MM.1S (cell line): ENCODE measurements at regions not wholly inside any gene's neighbourhood (a gene's known extent, or its start where the extent isn't known, plus 50 kb on each side); places are given as distances from the start of the nearest gene placed in this dataset.

Experiments used
- DNase-seq: peaks from one replicate; pipeline ENCODE4 v3.0.0-alpha.2; 2015
- H2AFZ ChIP-seq: fragments of 300-600 bp; sonication (generic); 2 replicates; pipeline ENCODE4 v1.6.0; 2016; ENCODE audit warnings: antibody characterized with exemption, low read length
- H3F3A ChIP-seq: fragments of 300-600 bp; sonication (generic); 2 replicates; pipeline ENCODE4 v1.6.1; 2016; ENCODE audit warnings: mild to moderate bottlenecking, antibody characterized with exemption, low read length, moderate library complexity, mixed read lengths; ENCODE audit not compliant: insufficient read depth
- H3K27ac ChIP-seq: fragments of 300-600 bp; sonication (generic); 2 replicates; pipeline ENCODE4 v1.5.1; 2016; ENCODE audit warnings: mild to moderate bottlenecking, low read length
- H3K27me3 ChIP-seq: fragments of 300-600 bp; sonication (generic); replicated peaks from 2 replicates; pipeline ENCODE4 v1.6.0; 2016; ENCODE audit warnings: low read length; ENCODE audit not compliant: insufficient read depth
- H3K36me3 ChIP-seq: fragments of 300-600 bp; sonication (generic); replicated peaks from 2 replicates; pipeline ENCODE4 v1.6.1; 2016; ENCODE audit warnings: mild to moderate bottlenecking, low read length, mixed read lengths; ENCODE audit not compliant: insufficient read depth
- H3K4me1 ChIP-seq: fragments of 300-600 bp; sonication (generic); 2 replicates; pipeline ENCODE4 v1.6.1; 2016; ENCODE audit warnings: low read length, mixed read lengths
- H3K4me2 ChIP-seq: fragments of 300-600 bp; sonication (generic); 2 replicates; pipeline ENCODE4 v1.6.0; 2016; ENCODE audit warnings: low read depth, low read length
- H3K4me3 ChIP-seq: fragments of 300-600 bp; sonication (generic); 2 replicates; pipeline ENCODE4 v1.5.1; 2016; ENCODE audit warnings: low read length, mixed read lengths
- H3K79me2 ChIP-seq: fragments of 300-600 bp; sonication (generic); 2 replicates; pipeline ENCODE4 v1.6.1; 2016; ENCODE audit warnings: mixed run types, low read length, mixed read lengths
- H3K9ac ChIP-seq: fragments of 300-600 bp; sonication (generic); 2 replicates; pipeline ENCODE4 v1.6.1; 2016; ENCODE audit warnings: low read length, mixed read lengths
- H3K9me2 ChIP-seq: fragments of 300-600 bp; sonication (generic); replicated peaks from 2 replicates; pipeline ENCODE4 v1.6.1; 2016; ENCODE audit warnings: mild to moderate bottlenecking, low read length, mixed read lengths; ENCODE audit not compliant: insufficient read depth
- H3K9me3 ChIP-seq: fragments of 300-600 bp; sonication (generic); replicated peaks from 2 replicates; pipeline ENCODE4 v1.6.1; 2016; ENCODE audit warnings: mild to moderate bottlenecking, low read length, mixed read lengths; ENCODE audit not compliant: insufficient read depth
- H4K20me1 ChIP-seq: fragments of 300-600 bp; sonication (generic); 2 replicates; pipeline ENCODE4 v1.6.1; 2016; ENCODE audit warnings: mild to moderate bottlenecking, low read length, moderate library complexity, mixed read lengths; ENCODE audit not compliant: insufficient read depth
- CTCF ChIP-seq: fragments of 300-600 bp; sonication (generic); IDR thresholded peaks from 2 replicates; pipeline ENCODE4 v1.5.1; 2016; ENCODE audit warnings: antibody characterized with exemption, low read length, mixed read lengths
- EZH2 ChIP-seq: fragments of 300-600 bp; sonication (generic); optimal IDR thresholded peaks from 2 replicates; pipeline ENCODE3; 2017; ENCODE audit warnings: low read depth, mild to moderate bottlenecking, antibody characterized with exemption, low read length, mixed read lengths
- EZH2phosphoT487 ChIP-seq: fragments of 300-600 bp; sonication (generic); IDR thresholded peaks from 2 replicates; pipeline ENCODE4 v1.6.1; 2018; ENCODE audit warnings: antibody characterized with exemption, low read length

GRCh38 chr5:166058660-166059059 is 2232.8 kb upstream of the WWC1 start:
- Histone ChIP-seq H3K4me2 (no peak overlapping the region), H3K9me2 (no peaks in the 10 kb centered on the region), H3K79me2 (no peaks in the 10 kb centered on the region), H3K9ac (no peak overlapping the region), H3K4me1 (no peaks in the 10 kb centered on the region), H2AFZ (no peak overlapping the region), H3K27ac (no peak overlapping the region), H3K27me3 (no peaks in the 10 kb centered on the region), H3K9me3 (no peaks in the 10 kb centered on the region), H3K4me3 (no peak overlapping the region), H3K36me3 (no peaks in the 10 kb centered on the region), H3F3A (no peaks in the 10 kb centered on the region), H4K20me1 (no peaks in the 10 kb centered on the region)
- no peak for DNase-seq
- TF ChIP-seq EZH2phosphoT487 = no peak
- no peak for TF ChIP-seq EZH2
- no peak for TF ChIP-seq CTCF

GRCh38 chr5:166062094-166062493 is 2229.4 kb upstream of the WWC1 start:
- no peaks in the 10 kb centered on the region for H4K20me1 ChIP-seq
- H3F3A ChIP-seq = no peaks in the 10 kb centered on the region
- H3K79me2 ChIP-seq = no peaks in the 10 kb centered on the region
- H3K9me2 ChIP-seq = no peaks in the 10 kb centered on the region
- no peak overlapping the region for H2AFZ ChIP-seq
- DNase-seq = no peak
- no peaks in the 10 kb centered on the region for H3K27me3 ChIP-seq
- no peaks in the 10 kb centered on the region for H3K36me3 ChIP-seq
- H3K27ac ChIP-seq = no peak overlapping the region
- H3K4me1 ChIP-seq = no peaks in the 10 kb centered on the region
- H3K4me3 ChIP-seq = no peak overlapping the region
- H3K4me2 ChIP-seq = no peak overlapping the region
- H3K9ac ChIP-seq = no peak overlapping the region
- H3K9me3 ChIP-seq = no peaks in the 10 kb centered on the region
- TF ChIP-seq EZH2 = no peak
- TF ChIP-seq CTCF = no peak
- no peak for TF ChIP-seq EZH2phosphoT487

GRCh38 chr5:166062719-166063118 is 2228.7 kb upstream of the WWC1 start:
- no peaks in the 10 kb centered on the region for H3K9me3 ChIP-seq
- H3K36me3 ChIP-seq = no peaks in the 10 kb centered on the region
- H3K79me2 ChIP-seq = no peaks in the 10 kb centered on the region
- TF ChIP-seq EZH2phosphoT487 = no peak
- no peak for TF ChIP-seq CTCF
- no peak for TF ChIP-seq EZH2
- H3K27ac ChIP-seq = no peak overlapping the region
- no peaks in the 10 kb centered on the region for H3K9me2 ChIP-seq
- no peaks in the 10 kb centered on the region for H4K20me1 ChIP-seq
- no peak overlapping the region for H3K4me3 ChIP-seq
- H3F3A ChIP-seq = no peaks in the 10 kb centered on the region
- H3K27me3 ChIP-seq = no peaks in the 10 kb centered on the region
- H3K4me1 ChIP-seq = no peaks in the 10 kb centered on the region
- H3K4me2 ChIP-seq = no peak overlapping the region
- H2AFZ ChIP-seq = no peak overlapping the region
- no peak for DNase-seq
- no peak overlapping the region for H3K9ac ChIP-seq

- H3K27ac ChIP-seq = no peak overlapping the region
- no peak overlapping the region for H3K4me2 ChIP-seq
- no peak for DNase-seq
Measured at GRCh38 chr5:166063261-166063660, 2228.2 kb upstream of the WWC1 start.

More at GRCh38 chr5:166063261-166063660, 2228.2 kb upstream of the WWC1 start:
- H3K4me3 ChIP-seq = no peak overlapping the region
- H3K27me3 ChIP-seq = no peaks in the 10 kb centered on the region
- TF ChIP-seq EZH2phosphoT487 (no peak), CTCF (no peak), EZH2 (no peak)
- no peaks in the 10 kb centered on the region for H3K79me2 ChIP-seq
- no peaks in the 10 kb centered on the region for H3K9me2 ChIP-seq
- no peaks in the 10 kb centered on the region for H4K20me1 ChIP-seq
- no peak overlapping the region for H2AFZ ChIP-seq
- no peaks in the 10 kb centered on the region for H3K9me3 ChIP-seq
- H3K9ac ChIP-seq = no peak overlapping the region
- no peaks in the 10 kb centered on the region for H3K4me1 ChIP-seq
- H3K36me3 ChIP-seq = no peaks in the 10 kb centered on the region
- no peaks in the 10 kb centered on the region for H3F3A ChIP-seq
